ENCODE measurements at regions not wholly inside any gene's neighbourhood (a gene's known extent, or its start where the extent isn't known, plus 50 kb on each side); places are given as distances from the start of the nearest gene placed in this dataset.

DNA sequence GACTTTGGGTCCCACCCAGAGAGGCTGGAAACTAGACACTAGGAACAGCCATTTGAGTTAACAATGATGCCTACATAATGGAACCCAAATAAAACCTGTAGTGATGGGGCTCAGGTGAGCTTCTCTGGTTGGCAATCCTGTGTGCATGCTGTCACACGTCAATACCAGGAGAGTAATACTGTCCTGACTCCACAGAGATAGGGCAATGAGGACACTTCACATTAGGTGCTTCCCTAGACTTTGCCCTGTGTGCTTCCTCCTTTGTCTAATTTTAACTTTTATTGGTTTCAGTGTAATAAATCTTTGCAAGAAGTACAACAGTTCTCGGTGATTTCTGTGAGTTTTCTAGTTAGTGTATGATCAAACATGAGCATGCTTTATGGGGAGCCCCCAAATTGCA lies 281.8 kb upstream of the ARRDC4 start:
- POLR2A ChIA-PET, result no interaction called here
- DNase-seq (ENCODE audit: extremely low spot score), result no peak
- CTCF ChIA-PET, result no interaction called here

DNA sequence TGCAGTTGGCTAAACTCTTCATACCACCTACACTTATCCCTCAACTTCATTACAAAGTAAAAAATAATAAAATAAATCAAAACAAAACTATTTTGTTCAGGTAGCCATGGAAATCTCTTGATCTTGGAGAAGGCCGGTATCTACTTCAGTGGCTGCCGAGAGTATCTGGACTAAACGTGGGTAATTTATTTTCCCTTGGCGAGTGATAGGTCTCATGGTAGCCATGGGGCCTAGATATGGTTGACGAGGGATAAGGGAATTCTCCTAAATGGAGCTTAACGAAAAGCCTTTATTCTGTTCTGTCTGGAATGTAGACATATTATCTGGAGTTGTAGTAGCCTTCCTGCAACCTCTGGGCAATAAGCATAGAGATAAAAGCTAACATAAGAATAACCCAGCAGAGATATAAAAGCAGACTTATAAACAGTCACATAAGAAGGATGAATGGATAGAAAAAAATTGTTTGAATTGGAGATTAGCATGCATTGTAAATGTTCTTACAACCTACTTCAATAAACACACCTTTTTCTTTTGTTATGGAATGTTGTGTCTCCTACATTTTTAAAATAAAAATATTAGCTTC lies 281.3 kb upstream of the ARRDC4 start:
- ChIA-PET CTCF (no interaction called here), POLR2A (no interaction called here)
- no peak for TF ChIP-seq CTCF (IDR thresholded peaks at IDR 0.05; ENCODE audit: control extremely low read depth, extremely low read depth, low read depth, missing control alignments)
- no peak for DNase-seq (ENCODE audit: extremely low spot score)

More for the DNA sequence above, 281.8 kb upstream of the ARRDC4 start:
- no peak for TF ChIP-seq CTCF (IDR thresholded peaks at IDR 0.05; ENCODE audit: control extremely low read depth, extremely low read depth, low read depth, missing control alignments)

DNA sequence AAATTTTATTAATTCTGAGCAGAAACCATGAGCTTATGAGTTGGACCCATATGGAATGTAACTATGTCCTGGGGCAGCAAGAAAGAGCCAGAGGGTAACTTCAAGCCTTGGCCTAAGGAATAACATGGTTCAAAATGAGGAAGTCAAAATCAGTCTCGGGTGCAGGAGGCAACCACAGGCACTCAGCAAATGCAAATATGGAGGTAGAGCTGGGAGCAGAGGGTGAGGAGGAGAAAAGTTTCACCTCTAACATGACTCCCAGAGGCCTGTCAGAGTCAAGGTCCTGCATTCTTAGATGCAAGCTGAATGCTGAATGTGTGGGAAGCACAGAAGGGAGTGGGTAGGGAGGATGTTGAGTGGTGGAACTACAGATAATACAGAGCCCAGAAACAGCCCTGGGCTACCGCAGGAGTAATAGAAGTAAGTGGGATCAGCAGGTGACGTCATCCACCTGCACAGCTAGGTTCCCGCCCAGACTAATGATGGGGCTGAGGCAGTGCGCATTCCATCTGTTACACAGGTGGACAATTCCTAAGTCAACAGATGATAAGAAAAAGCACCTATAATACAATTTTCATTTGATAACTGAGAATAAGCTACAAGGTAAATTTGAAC lies 279.8 kb upstream of the ARRDC4 start:
- no peak for DNase-seq (ENCODE audit: extremely low spot score)
- no peak for TF ChIP-seq CTCF (IDR thresholded peaks at IDR 0.05; ENCODE audit: control extremely low read depth, extremely low read depth, low read depth, missing control alignments)
- ChIA-PET POLR2A (no interaction called here), CTCF (no interaction called here)

- CTCF ChIA-PET, result no interaction called here
- POLR2A ChIA-PET, result no interaction called here
- TF ChIP-seq CTCF (IDR thresholded peaks at IDR 0.05; ENCODE audit: control extremely low read depth, extremely low read depth, low read depth, missing control alignments), result no peak
- DNase-seq (ENCODE audit: extremely low spot score), result no peak
These were observed 276.7 kb upstream of the ARRDC4 start for GRCh38 chr15:97683831-97684230.

- no peak for DNase-seq (ENCODE audit: extremely low spot score)
- CTCF ChIA-PET, result no interaction called here
- TF ChIP-seq CTCF (IDR thresholded peaks at IDR 0.05; ENCODE audit: control extremely low read depth, extremely low read depth, low read depth, missing control alignments), result no peak
- POLR2A ChIA-PET, result no interaction called here
These were observed 276.3 kb upstream of the ARRDC4 start for GRCh38 chr15:97684249-97684648.

GRCh38 chr15:97686324-97686723 lies 274.2 kb upstream of the ARRDC4 start:
- CTCF ChIA-PET, result no interaction called here

More at GRCh38 chr15:97686324-97686723, 274.2 kb upstream of the ARRDC4 start:
- no peak for DNase-seq (ENCODE audit: extremely low spot score)
- TF ChIP-seq CTCF (IDR thresholded peaks at IDR 0.05; ENCODE audit: control extremely low read depth, extremely low read depth, low read depth, missing control alignments), result no peak
- POLR2A ChIA-PET, result no interaction called here

All from GM10248 (cell line).